Central memory CD8-positive, alpha-beta T cell (primary cell): ENCODE measurements at regions not wholly inside any gene's neighbourhood (a gene's known extent, or its start where the extent isn't known, plus 50 kb on each side); places are given as distances from the start of the nearest gene placed in this dataset.

ENCODE experiments used
- ATAC-seq: fragments of 150-1000 bp; cut with Tn5 transposase; replicated peaks from 2 replicates; pipeline ENCODE4 v1.10.0; 2022; ENCODE audit warnings: mild to moderate bottlenecking, moderate FRiP score, moderate number of reproducible peaks; ENCODE audit not compliant: poor library complexity, severe bottlenecking; ENCODE audit errors: extremely low read depth
- DNase-seq, 2 donors: peaks; one replicate each; pipeline ENCODE4 v3.0.0; 2021; ENCODE audit warnings: low spot score in 2 of 2
- H3K27ac Mint-ChIP-seq: one replicate; pipeline ENCODE4 v1.8.0; 2022; ENCODE audit warnings: low read depth, mild to moderate bottlenecking, moderate library complexity, mixed read lengths
- H3K27me3 Mint-ChIP-seq: one replicate; pipeline ENCODE4 v1.8.0; 2022; ENCODE audit warnings: mixed read lengths
- H3K36me3 Mint-ChIP-seq: one replicate; pipeline ENCODE4 v1.8.0; 2022; ENCODE audit warnings: mild to moderate bottlenecking, moderate library complexity, mixed read lengths; ENCODE audit not compliant: insufficient read depth
- H3K4me1 Mint-ChIP-seq: one replicate; pipeline ENCODE4 v1.8.0; 2022; ENCODE audit warnings: mixed read lengths
- H3K4me3 Mint-ChIP-seq: one replicate; pipeline ENCODE4 v1.8.0; 2022; ENCODE audit warnings: mild to moderate bottlenecking, moderate library complexity, mixed read lengths
- H3K9me3 Mint-ChIP-seq: one replicate; pipeline ENCODE4 v1.8.0; 2022; ENCODE audit warnings: mixed read lengths

DNA sequence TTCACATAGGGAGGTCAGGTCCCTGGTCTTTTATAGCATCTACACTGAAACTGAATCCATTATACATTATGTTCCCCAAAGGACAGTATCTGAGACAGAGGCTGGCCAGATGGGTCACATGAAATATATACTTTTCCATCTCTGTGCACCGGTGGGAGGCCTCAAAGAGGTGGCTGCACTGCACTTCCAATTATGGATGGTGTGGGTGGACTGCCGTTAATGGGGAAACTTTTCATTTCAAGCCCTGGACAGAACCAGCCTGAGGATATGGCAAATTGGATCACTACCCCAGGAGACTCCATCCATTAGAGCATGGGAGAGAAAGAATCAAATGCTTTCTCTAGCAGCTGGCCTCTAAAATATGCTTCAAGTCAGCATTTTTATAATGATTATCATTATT lies 280.5 kb upstream of the OPRM1 start:
- ATAC-seq (no peak), DNase-seq (no peak)
- H3K27me3 Mint-ChIP-seq = no peaks in the 10 kb centered on the region
- no peak overlapping the region for H3K4me3 Mint-ChIP-seq
- no peaks in the 10 kb centered on the region for H3K9me3 Mint-ChIP-seq
- H3K27ac Mint-ChIP-seq = no peak overlapping the region
- H3K36me3 Mint-ChIP-seq = no peaks in the 10 kb centered on the region
- H3K4me1 Mint-ChIP-seq = no peaks in the 10 kb centered on the region

DNA sequence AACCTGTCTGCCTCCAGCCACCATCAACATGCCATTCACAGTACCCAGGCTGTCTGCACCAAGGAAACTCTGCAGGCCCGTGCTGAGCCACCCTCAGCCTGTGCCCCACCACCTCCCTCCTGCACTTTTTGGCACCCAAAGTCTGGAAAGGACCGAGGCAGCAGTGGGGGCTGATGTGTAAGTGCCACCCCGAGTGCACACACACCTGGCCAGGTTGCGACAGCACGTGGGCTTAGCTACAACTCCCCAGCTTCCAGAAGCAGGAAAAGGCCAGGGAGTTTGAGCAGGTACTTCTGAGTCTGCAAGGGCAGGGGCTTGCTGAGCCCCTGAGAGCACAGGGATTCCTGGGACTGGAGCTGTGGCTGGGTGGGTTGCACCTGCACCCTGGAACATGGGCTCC lies 303.3 kb upstream of the OPRM1 start:
- Mint-ChIP-seq H3K36me3 (no peaks in the 10 kb centered on the region), H3K4me3 (no peak overlapping the region), H3K27ac (no peak overlapping the region), H3K27me3 (no peaks in the 10 kb centered on the region), H3K9me3 (peaks cover 24% of the 10 kb centered on the region), H3K4me1 (no peaks in the 10 kb centered on the region)
- DNase-seq (no peak), ATAC-seq (no peak)

DNA sequence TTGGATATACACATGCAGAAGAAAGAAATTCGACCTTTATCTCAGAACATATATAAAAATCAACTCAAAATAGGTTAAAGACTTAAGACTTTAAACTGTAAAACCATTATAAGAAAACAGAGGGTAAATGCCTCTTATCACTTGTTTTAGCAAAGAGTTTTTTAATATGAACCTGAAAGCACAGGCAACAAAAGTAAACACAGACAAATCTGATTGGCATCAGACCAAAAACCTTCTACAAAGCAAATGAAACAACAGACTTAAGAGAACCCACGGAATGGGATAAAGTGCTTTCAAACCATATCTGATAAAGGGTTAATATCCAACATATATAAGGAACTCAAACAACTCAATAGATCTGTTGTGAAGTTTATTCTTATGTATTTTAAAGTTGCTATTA lies 309.9 kb upstream of the OPRM1 start:
- no peaks in the 10 kb centered on the region for H3K27me3 Mint-ChIP-seq
- no peak overlapping the region for H3K27ac Mint-ChIP-seq
- peaks cover 8% of the 10 kb centered on the region for H3K9me3 Mint-ChIP-seq
- H3K36me3 Mint-ChIP-seq = no peaks in the 10 kb centered on the region
- DNase-seq (no peak), ATAC-seq (no peak)
- H3K4me1 Mint-ChIP-seq = no peaks in the 10 kb centered on the region
- H3K4me3 Mint-ChIP-seq = no peak overlapping the region

DNA sequence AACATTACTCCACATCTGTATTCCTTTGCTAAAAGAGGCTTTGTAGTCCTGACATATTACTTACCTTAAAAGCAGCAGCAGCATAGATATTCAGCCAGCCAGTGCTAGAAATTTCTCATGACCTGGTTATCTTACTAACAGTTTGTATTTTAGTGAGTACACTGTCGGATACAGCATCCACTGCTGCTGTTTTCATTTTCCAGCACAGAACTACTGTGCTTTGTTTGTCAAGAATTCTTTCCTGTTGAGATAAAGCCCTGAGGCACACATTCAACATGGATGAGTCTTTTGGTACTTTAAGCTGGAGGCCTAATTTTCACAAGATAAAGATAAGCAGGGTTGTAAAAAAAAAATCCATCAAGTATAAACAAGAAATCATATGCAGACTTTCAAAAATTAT lies 311.2 kb upstream of the OPRM1 start:
- no peak overlapping the region for H3K4me3 Mint-ChIP-seq
- peaks cover 12% of the 10 kb centered on the region for H3K9me3 Mint-ChIP-seq
- no peak for DNase-seq
- H3K4me1 Mint-ChIP-seq = no peaks in the 10 kb centered on the region
- no peaks in the 10 kb centered on the region for H3K36me3 Mint-ChIP-seq
- no peak overlapping the region for H3K27ac Mint-ChIP-seq
- no peak for ATAC-seq
- H3K27me3 Mint-ChIP-seq = no peaks in the 10 kb centered on the region

DNA sequence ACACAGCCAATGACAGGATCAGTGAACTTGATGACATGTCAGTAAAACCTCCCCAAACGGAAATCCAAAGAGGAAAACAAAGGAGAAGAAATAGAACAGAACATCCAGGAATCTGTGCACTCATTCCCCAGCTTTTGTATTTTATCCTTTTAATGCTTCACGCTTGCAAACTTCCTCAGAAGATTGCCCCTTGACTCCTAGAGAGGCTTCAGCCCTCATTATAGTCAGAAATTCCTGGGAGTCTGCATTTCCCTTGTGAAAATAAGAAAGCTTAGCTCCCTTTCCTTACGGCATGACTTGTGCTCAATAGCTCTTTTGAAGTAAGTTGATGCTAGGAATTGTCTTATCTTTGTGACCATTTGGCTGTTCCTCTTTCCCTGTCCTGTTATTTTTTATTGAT lies 313.6 kb upstream of the OPRM1 start:
- Mint-ChIP-seq H3K27me3 (no peaks in the 10 kb centered on the region), H3K36me3 (no peaks in the 10 kb centered on the region), H3K27ac (no peak overlapping the region), H3K9me3 (peaks cover 15% of the 10 kb centered on the region), H3K4me1 (no peaks in the 10 kb centered on the region), H3K4me3 (no peak overlapping the region)
- DNase-seq = no peak
- no peak for ATAC-seq

GRCh38 chr6:153720732-153721131 lies 318.3 kb upstream of the OPRM1 start:
- no peaks in the 10 kb centered on the region for H3K4me1 Mint-ChIP-seq
- no peak for ATAC-seq
- peaks cover 15% of the 10 kb centered on the region for H3K9me3 Mint-ChIP-seq
- no peak overlapping the region for H3K27ac Mint-ChIP-seq
- no peak overlapping the region for H3K4me3 Mint-ChIP-seq
- H3K27me3 Mint-ChIP-seq = no peaks in the 10 kb centered on the region
- DNase-seq = no peak
- no peaks in the 10 kb centered on the region for H3K36me3 Mint-ChIP-seq

- Mint-ChIP-seq H3K9me3 (peaks cover 5% of the 10 kb centered on the region), H3K27ac (no peak overlapping the region), H3K4me3 (no peak overlapping the region), H3K36me3 (no peaks in the 10 kb centered on the region), H3K27me3 (no peaks in the 10 kb centered on the region), H3K4me1 (no peaks in the 10 kb centered on the region)
- ATAC-seq (no peak), DNase-seq (no peak)
Measured at GRCh38 chr6:153705429-153705828, 333.6 kb upstream of the OPRM1 start.

DNA sequence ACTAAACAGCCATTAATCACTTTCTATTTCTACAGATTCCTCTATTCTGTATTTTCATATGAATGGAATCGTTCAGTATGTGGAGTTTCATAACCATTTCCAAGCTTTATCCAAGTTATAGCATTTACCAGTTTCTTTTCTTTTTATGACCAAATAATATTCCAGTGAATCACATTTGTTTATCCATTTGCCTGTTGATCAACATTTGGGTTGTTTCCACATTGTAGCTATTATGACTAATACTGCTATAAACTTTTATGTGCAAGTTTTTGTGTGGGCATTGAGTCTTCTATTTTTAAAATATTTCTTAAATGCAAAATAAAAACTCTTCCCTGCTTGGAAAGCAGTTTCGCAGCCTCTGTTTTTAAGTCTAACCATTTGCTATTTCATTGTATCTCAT lies 336.4 kb upstream of the OPRM1 start:
- Mint-ChIP-seq H3K27ac (no peak overlapping the region), H3K4me1 (no peaks in the 10 kb centered on the region), H3K4me3 (no peak overlapping the region), H3K27me3 (no peaks in the 10 kb centered on the region), H3K36me3 (no peaks in the 10 kb centered on the region), H3K9me3 (peaks cover 5% of the 10 kb centered on the region)
- ATAC-seq (no peak), DNase-seq (no peak)

DNA sequence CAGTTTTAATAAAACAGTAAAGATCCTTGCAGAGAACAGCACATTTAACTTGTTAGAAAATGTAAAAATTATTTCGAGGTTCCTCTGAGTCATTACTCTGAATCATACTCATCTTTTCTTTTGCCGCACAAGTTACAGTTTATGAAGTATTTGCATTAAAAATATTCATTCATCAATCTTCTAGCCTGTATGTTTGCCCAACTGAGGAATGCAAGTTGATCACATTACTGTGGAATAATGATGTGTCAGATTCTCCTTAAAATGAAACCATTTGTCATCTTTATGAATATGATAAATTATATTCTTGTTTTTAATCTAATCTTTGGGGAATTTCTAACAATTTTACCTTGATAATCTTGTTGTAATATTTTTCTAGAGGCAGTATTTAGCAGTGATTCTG lies 340.4 kb upstream of the OPRM1 start:
- ATAC-seq = no peak
- no peak overlapping the region for H3K27ac Mint-ChIP-seq
- no peak for DNase-seq
- no peak overlapping the region for H3K4me3 Mint-ChIP-seq
- no peaks in the 10 kb centered on the region for H3K4me1 Mint-ChIP-seq
- H3K36me3 Mint-ChIP-seq = no peaks in the 10 kb centered on the region
- peaks cover 10% of the 10 kb centered on the region for H3K9me3 Mint-ChIP-seq
- H3K27me3 Mint-ChIP-seq = no peaks in the 10 kb centered on the region

DNA sequence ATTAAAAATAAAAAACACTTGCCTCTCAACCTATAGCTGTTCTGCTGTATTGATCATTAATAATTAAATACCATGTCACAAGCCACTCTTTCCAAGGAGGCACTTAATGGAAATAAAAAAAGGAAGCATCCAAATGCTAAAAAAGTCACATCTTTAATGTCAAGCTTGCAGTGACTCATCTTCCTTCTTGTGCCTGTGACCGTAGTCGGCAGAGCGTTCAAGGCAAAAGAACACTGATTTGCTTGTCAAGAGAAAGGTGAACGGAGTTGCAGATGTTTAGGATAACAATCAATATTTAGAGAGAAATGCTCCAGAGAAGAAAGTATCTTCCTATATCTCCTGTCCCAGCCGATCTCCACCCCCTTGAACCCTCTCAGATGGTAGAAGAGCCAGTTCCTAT lies 341.0 kb upstream of the OPRM1 start:
- no peaks in the 10 kb centered on the region for H3K36me3 Mint-ChIP-seq
- no peak for ATAC-seq
- H3K4me3 Mint-ChIP-seq = no peak overlapping the region
- H3K4me1 Mint-ChIP-seq = no peaks in the 10 kb centered on the region
- H3K9me3 Mint-ChIP-seq = peaks cover 10% of the 10 kb centered on the region
- H3K27me3 Mint-ChIP-seq = no peaks in the 10 kb centered on the region
- no peak for DNase-seq
- H3K27ac Mint-ChIP-seq = no peak overlapping the region

DNA sequence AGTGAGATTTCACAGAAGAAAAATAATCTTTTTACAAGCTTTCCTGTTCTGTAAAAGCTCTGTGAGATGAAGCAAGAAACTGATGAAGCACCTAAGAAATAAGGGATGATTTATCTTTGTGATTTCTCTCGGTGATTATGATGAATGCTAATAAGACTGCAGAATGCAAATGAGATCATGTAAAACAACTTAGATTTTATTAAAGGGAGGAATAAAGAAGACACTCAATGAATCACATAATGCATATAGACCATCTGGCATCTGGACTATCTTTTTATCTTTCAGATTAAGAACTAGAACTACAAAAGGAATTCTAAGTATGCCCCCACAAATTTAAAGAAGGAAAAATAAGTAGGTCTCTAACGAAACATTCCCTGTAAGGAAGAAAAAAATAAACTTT lies 361.5 kb upstream of the OPRM1 start:
- no peaks in the 10 kb centered on the region for H3K4me1 Mint-ChIP-seq
- DNase-seq (no peak), ATAC-seq (no peak)
- no peak overlapping the region for H3K4me3 Mint-ChIP-seq
- H3K27me3 Mint-ChIP-seq = no peaks in the 10 kb centered on the region
- no peaks in the 10 kb centered on the region for H3K36me3 Mint-ChIP-seq
- H3K27ac Mint-ChIP-seq = no peak overlapping the region
- peaks cover 14% of the 10 kb centered on the region for H3K9me3 Mint-ChIP-seq

DNA sequence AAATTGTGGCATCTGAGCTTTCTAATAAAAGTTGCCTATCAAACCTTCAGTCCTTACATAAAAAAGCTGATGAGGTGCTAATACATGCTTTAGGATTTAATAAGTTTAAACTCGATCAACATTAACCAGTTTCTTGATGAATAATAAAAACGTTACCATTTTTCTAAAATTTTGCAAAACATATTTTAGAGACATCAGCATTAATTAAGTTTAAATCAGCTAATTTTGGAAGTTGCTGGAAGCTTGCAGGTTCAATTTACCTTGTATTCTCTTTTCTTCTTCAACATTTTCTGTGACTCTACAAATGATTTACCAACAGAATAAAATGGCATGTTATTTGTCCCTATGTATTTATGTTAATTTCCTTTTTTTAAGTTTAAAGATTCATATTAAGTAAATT lies 365.3 kb upstream of the OPRM1 start:
- Mint-ChIP-seq H3K27me3 (no peaks in the 10 kb centered on the region), H3K9me3 (peaks cover 11% of the 10 kb centered on the region), H3K4me3 (no peak overlapping the region), H3K27ac (no peak overlapping the region), H3K4me1 (no peaks in the 10 kb centered on the region), H3K36me3 (no peaks in the 10 kb centered on the region)
- DNase-seq (no peak), ATAC-seq (no peak)

GRCh38 chr6:153673225-153673624 lies 365.8 kb upstream of the OPRM1 start:
- DNase-seq (no peak), ATAC-seq (no peak)
- Mint-ChIP-seq H3K36me3 (no peaks in the 10 kb centered on the region), H3K4me1 (no peaks in the 10 kb centered on the region), H3K27ac (no peak overlapping the region), H3K9me3 (peaks cover 11% of the 10 kb centered on the region), H3K4me3 (no peak overlapping the region), H3K27me3 (no peaks in the 10 kb centered on the region)

- H3K4me3 Mint-ChIP-seq = no peak overlapping the region
- H3K4me1 Mint-ChIP-seq = no peaks in the 10 kb centered on the region
- ATAC-seq = no peak
- H3K36me3 Mint-ChIP-seq = no peaks in the 10 kb centered on the region
- H3K27ac Mint-ChIP-seq = no peak overlapping the region
- DNase-seq = no peak
- H3K9me3 Mint-ChIP-seq = peaks cover 11% of the 10 kb centered on the region
- no peaks in the 10 kb centered on the region for H3K27me3 Mint-ChIP-seq
Measured at GRCh38 chr6:153670403-153671026, 368.5 kb upstream of the OPRM1 start.
